Kidney (tissue), 13 donors: ENCODE measurements at regions not wholly inside any gene's neighbourhood (a gene's known extent, or its start where the extent isn't known, plus 50 kb on each side); places are given as distances from the start of the nearest gene placed in this dataset.

Experiments
- DNase-seq, 5 donors: peaks; one replicate each; pipeline ENCODE4 v3.0.0-alpha.2; 2013 to 2020
- FAIRE-seq: peaks from 2 replicates; lab custom pipeline; 2012; peaks lifted over from hg19 to GRCh38; lab: Jason Lieb, UNC
- H3K27ac ChIP-seq, 2 donors: one replicate each; pipeline ENCODE4 v1.7.0; 2013; ENCODE audit warnings: low read depth in 2 of 2, low read length in 2 of 2, inconsistent platforms in 1 of 2
- H3K27me3 ChIP-seq: one replicate; pipeline ENCODE4 v1.7.1; 2013; ENCODE audit warnings: low read length, inconsistent platforms; ENCODE audit not compliant: control insufficient read depth, insufficient read depth
- H3K36me3 ChIP-seq, 3 donors: one replicate each; pipeline versions ENCODE4 v1.7.0 to v1.7.1; 2013; ENCODE audit warnings: low read length in 3 of 3, control low read depth in 1 of 3, inconsistent platforms in 1 of 3; ENCODE audit not compliant: insufficient read depth in 3 of 3, control insufficient read depth in 2 of 3
- H3K4me1 ChIP-seq, 3 donors: one replicate each; pipeline versions ENCODE4 v1.7.0 to v1.7.1; 2013; ENCODE audit warnings: low read length in 3 of 3, inconsistent platforms in 1 of 3, low read depth in 1 of 3; ENCODE audit not compliant: control insufficient read depth in 2 of 3, insufficient read depth in 2 of 3
- H3K4me3 ChIP-seq, 3 donors: one replicate each; pipeline versions ENCODE4 v1.7.0 to v1.8.1; 2013; ENCODE audit warnings: low read length in 3 of 3, control low read depth in 1 of 3, inconsistent platforms in 1 of 3
- H3K9ac ChIP-seq, 3 donors: one replicate each; pipeline versions ENCODE4 v1.7.0 to v1.7.1; 2013; ENCODE audit warnings: low read length in 3 of 3, control low read depth in 1 of 3, inconsistent platforms in 1 of 3
- H3K9me3 ChIP-seq, 3 donors: one replicate each; pipeline versions ENCODE4 v1.7.0 to v1.7.1; 2013; ENCODE audit warnings: low read length in 3 of 3, control low read depth in 1 of 3, inconsistent platforms in 1 of 3; ENCODE audit not compliant: control insufficient read depth in 2 of 3, insufficient read depth in 1 of 3
- intact Hi-C: fragments of 100-400 bp; cut with DNase I; formaldehyde crosslinking; loops from one replicate; pipeline ENCODE4 v1.11.1; 2022
- TF ChIP-seq, protein P1 (sequence below): IDR thresholded peaks from 3 replicates; pipeline ENCODE4 v1.5.1; 2012; ENCODE audit warnings: mild to moderate bottlenecking, moderate library complexity, borderline replicate concordance; ENCODE audit not compliant: insufficient read depth; ENCODE audit errors: extremely low read depth
- donor health status: control.
- donor health status: control.
- donor health status: control.
- donor health status: control.
- donor health status: control.
- donor health status: DM: yes; HTN: yes; CAD: no.
- donor health status: Normal renal cell carcinoma (clear cell type).

- intact Hi-C loops, result no loop called here
- Histone ChIP-seq H3K9me3 (no peaks in the 10 kb centered on the region), H3K4me3 (no peak overlapping the region), H3K4me1 (no peaks in the 10 kb centered on the region), H3K27ac (no peak overlapping the region), H3K36me3 (no peaks in the 10 kb centered on the region), H3K9ac (no peak overlapping the region), H3K27me3 (no peaks in the 10 kb centered on the region)
- DNase-seq (no peak), FAIRE-seq (no peak)
- TF ChIP-seq, protein P1, sequence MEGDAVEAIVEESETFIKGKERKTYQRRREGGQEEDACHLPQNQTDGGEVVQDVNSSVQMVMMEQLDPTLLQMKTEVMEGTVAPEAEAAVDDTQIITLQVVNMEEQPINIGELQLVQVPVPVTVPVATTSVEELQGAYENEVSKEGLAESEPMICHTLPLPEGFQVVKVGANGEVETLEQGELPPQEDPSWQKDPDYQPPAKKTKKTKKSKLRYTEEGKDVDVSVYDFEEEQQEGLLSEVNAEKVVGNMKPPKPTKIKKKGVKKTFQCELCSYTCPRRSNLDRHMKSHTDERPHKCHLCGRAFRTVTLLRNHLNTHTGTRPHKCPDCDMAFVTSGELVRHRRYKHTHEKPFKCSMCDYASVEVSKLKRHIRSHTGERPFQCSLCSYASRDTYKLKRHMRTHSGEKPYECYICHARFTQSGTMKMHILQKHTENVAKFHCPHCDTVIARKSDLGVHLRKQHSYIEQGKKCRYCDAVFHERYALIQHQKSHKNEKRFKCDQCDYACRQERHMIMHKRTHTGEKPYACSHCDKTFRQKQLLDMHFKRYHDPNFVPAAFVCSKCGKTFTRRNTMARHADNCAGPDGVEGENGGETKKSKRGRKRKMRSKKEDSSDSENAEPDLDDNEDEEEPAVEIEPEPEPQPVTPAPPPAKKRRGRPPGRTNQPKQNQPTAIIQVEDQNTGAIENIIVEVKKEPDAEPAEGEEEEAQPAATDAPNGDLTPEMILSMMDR, result no peak
Observed at GRCh38 chr2:12381543-12382325, 335.0 kb upstream of the TRIB2 start.

DNA sequence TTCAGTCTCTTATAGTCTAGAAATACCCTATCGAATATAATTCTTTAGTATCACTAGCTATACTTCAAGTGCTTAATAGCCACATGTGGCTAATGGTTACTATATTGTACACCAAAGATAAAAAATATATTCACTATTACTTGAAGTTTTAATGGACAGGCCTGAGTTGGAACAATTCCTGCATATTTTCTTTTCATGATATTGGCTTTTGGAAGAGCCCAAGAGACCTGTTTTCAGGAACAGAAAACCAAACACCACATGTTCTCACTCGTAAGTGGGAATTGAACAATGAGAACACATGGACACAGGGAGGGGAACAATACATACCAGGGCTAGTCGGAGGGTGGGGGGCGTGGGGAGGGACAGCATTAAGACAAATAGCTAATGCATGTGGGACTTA lies 334.4 kb upstream of the TRIB2 start:
- Histone ChIP-seq H3K27me3 (no peaks in the 10 kb centered on the region), H3K9ac (no peak overlapping the region), H3K9me3 (no peaks in the 10 kb centered on the region), H3K27ac (no peak overlapping the region), H3K4me1 (no peaks in the 10 kb centered on the region), H3K4me3 (no peak overlapping the region), H3K36me3 (no peaks in the 10 kb centered on the region)
- intact Hi-C loops, result no loop called here
- TF ChIP-seq, protein P1, result no peak
- DNase-seq, result no peak
- FAIRE-seq, result no peak

- no peaks in the 10 kb centered on the region for H3K9me3 ChIP-seq
- H3K27ac ChIP-seq, result no peak overlapping the region
- peak in 1 of 5 donors; percentile 21 for DNase-seq
- H3K4me3 ChIP-seq, result no peak overlapping the region
- TF ChIP-seq, protein P1, result no peak
- H3K9ac ChIP-seq, result no peak overlapping the region
- FAIRE-seq, result no peak
- intact Hi-C loops, result no loop called here
- H3K4me1 ChIP-seq, result peaks cover 0 to 3% (median 0%) of the 10 kb centered on the region in 3 donors
- H3K36me3 ChIP-seq, result no peaks in the 10 kb centered on the region
- no peaks in the 10 kb centered on the region for H3K27me3 ChIP-seq
Observed at GRCh38 chr2:12389344-12390045, 327.2 kb upstream of the TRIB2 start.
